ENCODE measurements at regions not wholly inside any gene's neighbourhood (a gene's known extent, or its start where the extent isn't known, plus 50 kb on each side); places are given as distances from the start of the nearest gene placed in this dataset.

DNA sequence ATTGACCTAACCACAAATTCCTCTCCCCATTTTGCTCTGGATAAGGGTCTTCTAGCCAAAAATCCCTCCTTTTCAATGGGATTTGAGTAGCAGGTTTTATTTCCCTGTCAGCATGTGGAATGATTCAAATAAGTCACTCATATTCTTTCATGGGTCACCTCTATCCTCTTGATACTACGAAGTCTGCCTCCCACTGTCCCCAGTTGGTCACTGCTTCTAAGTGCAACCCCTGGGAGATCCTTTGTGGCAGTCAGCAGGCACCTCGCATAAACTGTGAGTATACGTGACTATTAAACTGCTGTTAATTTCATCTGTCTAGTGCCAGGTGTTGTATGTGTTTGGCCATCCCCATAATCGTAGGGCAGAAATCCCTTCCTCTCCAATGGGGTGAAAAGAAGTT is 1667.9 kb upstream of the PCDH7 start:
- TF ChIP-seq, protein P1, sequence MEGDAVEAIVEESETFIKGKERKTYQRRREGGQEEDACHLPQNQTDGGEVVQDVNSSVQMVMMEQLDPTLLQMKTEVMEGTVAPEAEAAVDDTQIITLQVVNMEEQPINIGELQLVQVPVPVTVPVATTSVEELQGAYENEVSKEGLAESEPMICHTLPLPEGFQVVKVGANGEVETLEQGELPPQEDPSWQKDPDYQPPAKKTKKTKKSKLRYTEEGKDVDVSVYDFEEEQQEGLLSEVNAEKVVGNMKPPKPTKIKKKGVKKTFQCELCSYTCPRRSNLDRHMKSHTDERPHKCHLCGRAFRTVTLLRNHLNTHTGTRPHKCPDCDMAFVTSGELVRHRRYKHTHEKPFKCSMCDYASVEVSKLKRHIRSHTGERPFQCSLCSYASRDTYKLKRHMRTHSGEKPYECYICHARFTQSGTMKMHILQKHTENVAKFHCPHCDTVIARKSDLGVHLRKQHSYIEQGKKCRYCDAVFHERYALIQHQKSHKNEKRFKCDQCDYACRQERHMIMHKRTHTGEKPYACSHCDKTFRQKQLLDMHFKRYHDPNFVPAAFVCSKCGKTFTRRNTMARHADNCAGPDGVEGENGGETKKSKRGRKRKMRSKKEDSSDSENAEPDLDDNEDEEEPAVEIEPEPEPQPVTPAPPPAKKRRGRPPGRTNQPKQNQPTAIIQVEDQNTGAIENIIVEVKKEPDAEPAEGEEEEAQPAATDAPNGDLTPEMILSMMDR (conservative IDR thresholded peaks at IDR 0.05; ENCODE audit: control insufficient read depth, insufficient read depth, low read depth, low read length): no peak

DNA sequence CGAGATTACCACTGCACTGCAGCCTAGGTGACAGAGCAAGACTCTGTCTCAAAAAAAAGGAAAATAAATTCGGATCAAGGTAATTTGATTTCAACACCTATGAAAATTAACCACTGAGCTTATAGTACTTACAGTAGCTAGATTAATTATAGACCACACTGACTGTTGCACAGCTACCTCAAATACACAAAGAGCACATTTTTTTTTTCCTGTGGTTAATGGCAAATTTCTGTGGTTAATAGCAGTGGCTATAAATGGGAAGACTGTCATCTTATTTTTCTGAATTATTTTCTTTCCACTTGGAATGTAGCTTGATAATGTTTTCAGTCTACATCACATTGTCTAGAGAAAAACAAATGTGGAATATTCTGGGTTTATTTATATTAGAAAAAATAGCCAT is 1661.6 kb upstream of the PCDH7 start:
- no peak overlapping the region for H3K4me3 ChIP-seq (ENCODE audit: control insufficient read depth, low read depth, low read length)
- TF ChIP-seq, protein P1 (conservative IDR thresholded peaks at IDR 0.05; ENCODE audit: control insufficient read depth, insufficient read depth, low read depth, low read length): no peak
- DNase-seq (ENCODE audit: low read depth): no peak

More for the DNA sequence above, 1667.9 kb upstream of the PCDH7 start:
- no peak overlapping the region for H3K4me3 ChIP-seq (ENCODE audit: control insufficient read depth, low read depth, low read length)
- no peak for DNase-seq (ENCODE audit: low read depth)

DNA sequence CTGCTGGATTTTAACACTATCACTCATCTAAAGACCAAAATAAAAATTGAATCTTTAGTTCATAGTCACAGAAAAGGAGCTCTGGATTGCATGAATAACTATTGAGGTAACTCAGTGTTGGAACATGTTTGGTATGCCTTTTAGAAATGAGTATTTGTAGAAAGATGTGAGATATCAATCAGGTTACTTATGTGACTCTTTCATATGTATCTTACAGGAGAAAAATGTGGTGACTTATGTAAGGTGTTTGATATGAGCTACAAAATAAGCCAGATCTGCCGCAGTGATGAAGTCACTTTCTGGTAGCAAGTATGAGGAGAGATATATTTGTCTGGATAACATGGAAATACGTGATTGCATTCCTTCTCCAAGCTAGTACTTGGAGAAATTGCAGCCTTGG is 1653.3 kb upstream of the PCDH7 start:
- TF ChIP-seq, protein P1 (conservative IDR thresholded peaks at IDR 0.05; ENCODE audit: control insufficient read depth, insufficient read depth, low read depth, low read length): no peak
- no peak overlapping the region for H3K4me3 ChIP-seq (ENCODE audit: control insufficient read depth, low read depth, low read length)
- DNase-seq (ENCODE audit: low read depth): no peak

DNA sequence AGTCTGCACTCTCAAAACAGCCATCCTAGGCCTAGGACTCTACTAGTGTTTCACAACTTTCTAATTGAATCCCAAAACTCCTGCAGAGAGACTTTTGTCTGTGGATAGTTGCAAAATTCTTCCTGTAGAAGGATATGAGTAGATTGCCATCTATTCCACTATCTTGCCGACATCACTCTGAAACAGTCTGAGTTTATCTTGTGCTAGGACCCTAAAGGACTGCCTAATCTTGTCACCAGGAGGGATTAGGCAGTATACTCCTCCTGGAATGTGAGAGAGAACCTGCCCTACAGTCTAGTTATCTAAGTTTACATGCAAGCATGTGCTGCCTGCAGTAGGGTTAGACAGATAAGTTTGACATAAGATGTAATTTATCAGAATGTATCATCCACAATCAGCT is 1646.6 kb upstream of the PCDH7 start:
- TF ChIP-seq, protein P1 (conservative IDR thresholded peaks at IDR 0.05; ENCODE audit: control insufficient read depth, insufficient read depth, low read depth, low read length): no peak
- DNase-seq (ENCODE audit: low read depth): no peak

DNA sequence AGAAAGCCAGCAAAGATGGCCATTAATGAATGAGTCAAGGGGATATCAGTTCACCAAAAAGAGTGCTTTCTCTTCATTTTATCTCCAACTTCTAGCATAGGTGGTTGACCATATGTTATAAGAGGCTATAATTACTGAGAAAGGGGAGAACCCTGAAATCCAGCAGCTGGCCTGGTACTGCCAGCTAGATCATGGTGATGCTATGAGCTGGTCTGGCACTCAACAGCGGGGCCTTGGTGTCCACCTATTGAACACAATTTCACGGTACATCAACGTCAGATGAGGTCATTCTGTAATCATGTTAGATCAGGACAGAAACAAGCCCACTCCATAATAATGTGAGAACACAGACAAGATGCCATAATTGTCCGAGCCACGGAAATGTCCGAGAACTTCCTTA is 1644.8 kb upstream of the PCDH7 start:
- TF ChIP-seq, protein P1 (conservative IDR thresholded peaks at IDR 0.05; ENCODE audit: control insufficient read depth, insufficient read depth, low read depth, low read length): no peak
- H3K4me3 ChIP-seq (ENCODE audit: control insufficient read depth, low read depth, low read length): no peak overlapping the region
- no peak for DNase-seq (ENCODE audit: low read depth)

More for the DNA sequence above, 1646.6 kb upstream of the PCDH7 start:
- no peak overlapping the region for H3K4me3 ChIP-seq (ENCODE audit: control insufficient read depth, low read depth, low read length)

DNA sequence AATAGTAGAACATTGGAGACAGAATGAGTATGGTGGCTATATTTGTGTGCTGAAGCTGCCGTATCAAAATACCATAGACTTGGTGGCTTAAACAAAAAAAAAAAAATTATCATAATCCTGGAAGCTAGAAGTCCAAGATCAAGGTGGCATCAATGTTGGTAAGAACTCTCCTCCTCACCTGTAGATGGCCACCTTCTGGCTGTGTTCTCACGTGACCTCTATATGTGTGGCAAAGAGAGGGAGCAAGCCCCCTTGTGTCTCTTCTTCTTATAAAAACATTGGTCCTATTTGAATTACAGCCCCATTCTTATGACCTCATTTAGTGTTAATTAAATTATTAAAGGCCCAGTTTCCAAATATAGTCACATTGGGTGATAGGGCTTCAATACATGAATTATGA is 1640.9 kb upstream of the PCDH7 start:
- DNase-seq (ENCODE audit: low read depth): no peak
- TF ChIP-seq, protein P1 (conservative IDR thresholded peaks at IDR 0.05; ENCODE audit: control insufficient read depth, insufficient read depth, low read depth, low read length): no peak
- H3K4me3 ChIP-seq (ENCODE audit: control insufficient read depth, low read depth, low read length): no peak overlapping the region

Measured in fibroblast of mammary gland (primary cell).